GM20000 (cell line): ENCODE measurements at regions not wholly inside any gene's neighbourhood (a gene's known extent, or its start where the extent isn't known, plus 50 kb on each side); places are given as distances from the start of the nearest gene placed in this dataset.

Experiments used
- DNase-seq: peaks from one replicate; pipeline ENCODE4 v3.0.0; 2012; ENCODE audit warnings: low spot score
- TF ChIP-seq, protein P1 (sequence below): IDR thresholded peaks from 2 replicates; pipeline ENCODE4 v1.5.1; 2012; ENCODE audit warnings: mild to moderate bottlenecking, control low read depth; ENCODE audit errors: extremely low read depth, missing control alignments

GRCh38 chr5:3033033-3033755 is 281.7 kb upstream of the IRX2 start:
- TF ChIP-seq, protein P1, sequence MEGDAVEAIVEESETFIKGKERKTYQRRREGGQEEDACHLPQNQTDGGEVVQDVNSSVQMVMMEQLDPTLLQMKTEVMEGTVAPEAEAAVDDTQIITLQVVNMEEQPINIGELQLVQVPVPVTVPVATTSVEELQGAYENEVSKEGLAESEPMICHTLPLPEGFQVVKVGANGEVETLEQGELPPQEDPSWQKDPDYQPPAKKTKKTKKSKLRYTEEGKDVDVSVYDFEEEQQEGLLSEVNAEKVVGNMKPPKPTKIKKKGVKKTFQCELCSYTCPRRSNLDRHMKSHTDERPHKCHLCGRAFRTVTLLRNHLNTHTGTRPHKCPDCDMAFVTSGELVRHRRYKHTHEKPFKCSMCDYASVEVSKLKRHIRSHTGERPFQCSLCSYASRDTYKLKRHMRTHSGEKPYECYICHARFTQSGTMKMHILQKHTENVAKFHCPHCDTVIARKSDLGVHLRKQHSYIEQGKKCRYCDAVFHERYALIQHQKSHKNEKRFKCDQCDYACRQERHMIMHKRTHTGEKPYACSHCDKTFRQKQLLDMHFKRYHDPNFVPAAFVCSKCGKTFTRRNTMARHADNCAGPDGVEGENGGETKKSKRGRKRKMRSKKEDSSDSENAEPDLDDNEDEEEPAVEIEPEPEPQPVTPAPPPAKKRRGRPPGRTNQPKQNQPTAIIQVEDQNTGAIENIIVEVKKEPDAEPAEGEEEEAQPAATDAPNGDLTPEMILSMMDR = no peak
- DNase-seq = no peak

- TF ChIP-seq, protein P1 = no peak
- no peak for DNase-seq
Observed at GRCh38 chr5:3032513-3032912, 281.0 kb upstream of the IRX2 start.

DNA sequence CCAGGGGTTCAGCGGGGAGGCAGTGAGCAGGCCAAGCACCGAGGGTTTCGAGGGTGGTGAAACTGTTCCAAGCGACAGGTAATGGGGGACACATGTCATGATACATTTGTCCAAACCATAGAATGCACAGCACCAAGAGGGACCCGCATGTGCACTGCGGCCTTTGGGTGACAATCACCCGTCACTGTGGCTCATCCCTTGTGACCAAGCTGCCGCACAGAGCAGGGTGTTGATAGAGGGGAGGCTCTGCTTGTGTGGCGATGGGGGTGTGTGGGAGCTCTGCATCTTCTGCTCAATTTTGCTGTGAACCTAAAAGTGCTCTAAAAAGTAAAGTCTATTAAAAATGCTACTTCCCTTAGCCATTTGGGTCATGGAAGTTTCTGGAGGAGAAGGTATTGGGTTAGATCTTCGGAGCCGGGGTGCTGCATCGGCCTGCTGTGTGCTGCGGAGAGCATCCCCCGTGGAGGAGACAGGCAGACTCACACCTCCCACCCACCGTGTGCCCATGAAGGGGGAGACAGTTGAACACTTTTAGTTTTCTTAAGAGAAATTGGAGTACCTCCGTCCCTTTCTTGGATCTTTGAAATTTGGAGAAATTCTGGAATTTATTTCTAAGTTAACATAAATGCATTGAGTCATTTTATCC is 280.4 kb upstream of the IRX2 start:
- DNase-seq = no peak
- TF ChIP-seq, protein P1 = no peak

- TF ChIP-seq, protein P1 = no peak
- DNase-seq = no peak
Observed at GRCh38 chr5:3030511-3031165, 279.2 kb upstream of the IRX2 start.

DNA sequence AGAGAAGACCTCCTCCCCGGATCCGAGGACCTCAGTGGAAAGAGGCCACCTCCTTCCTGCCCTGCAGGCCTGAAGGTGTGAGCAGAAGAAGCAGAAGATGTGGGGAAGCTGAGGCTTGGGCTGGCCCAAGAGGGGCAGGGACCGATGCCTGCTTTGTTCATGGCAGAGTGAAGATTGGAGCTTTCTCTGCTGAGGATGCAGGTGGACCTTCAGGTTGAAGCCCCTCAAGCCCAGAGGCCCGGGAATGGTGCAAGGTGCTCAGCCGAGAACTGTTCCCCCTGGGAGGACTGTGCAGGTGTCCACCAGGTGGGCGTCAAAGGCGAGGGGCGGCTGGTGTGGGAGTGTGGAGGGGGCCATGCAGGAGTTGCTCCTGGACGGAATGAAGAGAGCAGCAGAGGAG is 277.9 kb upstream of the IRX2 start:
- TF ChIP-seq, protein P1 = no peak
- DNase-seq = no peak

DNA sequence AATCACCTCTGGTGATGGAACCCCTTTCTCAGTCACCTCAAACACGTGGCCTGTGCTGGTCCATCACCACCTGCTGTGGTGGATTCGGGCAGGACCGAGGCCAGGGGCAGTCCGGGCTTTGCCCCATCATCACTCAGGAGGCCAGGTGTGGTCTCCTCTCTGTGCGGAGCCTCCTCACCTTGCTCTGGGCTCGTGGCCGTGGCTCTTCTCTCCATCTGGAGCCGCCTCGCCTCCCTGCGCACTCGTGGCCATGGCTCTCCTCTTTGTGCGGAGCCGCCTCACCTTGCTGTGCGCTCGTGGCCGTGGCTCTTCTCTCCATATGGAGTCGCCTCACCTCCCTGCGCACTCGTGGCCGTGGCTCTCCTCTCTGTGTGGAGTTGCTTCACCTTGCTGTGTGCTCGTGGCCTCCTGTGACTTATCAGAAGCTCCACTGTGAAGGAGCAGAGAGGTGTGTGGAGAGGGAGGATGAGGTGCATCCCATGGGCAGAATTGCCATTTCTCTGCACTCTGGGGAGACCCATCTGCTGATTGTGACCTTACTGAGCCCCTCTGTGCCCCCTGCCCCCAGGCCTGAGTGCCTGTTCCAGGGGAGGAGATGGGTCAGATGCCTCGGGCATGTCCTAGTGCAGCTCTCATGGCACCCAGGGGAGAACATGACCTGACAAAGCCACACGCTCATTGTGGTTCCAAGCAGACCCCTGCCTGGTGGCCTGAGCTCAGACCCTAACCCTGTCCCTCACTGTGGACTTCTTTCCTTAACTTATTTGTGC is 276.6 kb upstream of the IRX2 start:
- DNase-seq = no peak

More for the DNA sequence above, 276.6 kb upstream of the IRX2 start:
- TF ChIP-seq, protein P1 = no peak
